ENCODE measurements at regions not wholly inside any gene's neighbourhood (a gene's known extent, or its start where the extent isn't known, plus 50 kb on each side); places are given as distances from the start of the nearest gene placed in this dataset.
A peak's percentile ranks its signal among the peaks of the same experiment; 100 is the strongest.
"Not testable (repeated sequence)": the region's sequence is repeated elsewhere in the genome, so short reads cannot be mapped to it uniquely, and the experiment has no call there.

DNA sequence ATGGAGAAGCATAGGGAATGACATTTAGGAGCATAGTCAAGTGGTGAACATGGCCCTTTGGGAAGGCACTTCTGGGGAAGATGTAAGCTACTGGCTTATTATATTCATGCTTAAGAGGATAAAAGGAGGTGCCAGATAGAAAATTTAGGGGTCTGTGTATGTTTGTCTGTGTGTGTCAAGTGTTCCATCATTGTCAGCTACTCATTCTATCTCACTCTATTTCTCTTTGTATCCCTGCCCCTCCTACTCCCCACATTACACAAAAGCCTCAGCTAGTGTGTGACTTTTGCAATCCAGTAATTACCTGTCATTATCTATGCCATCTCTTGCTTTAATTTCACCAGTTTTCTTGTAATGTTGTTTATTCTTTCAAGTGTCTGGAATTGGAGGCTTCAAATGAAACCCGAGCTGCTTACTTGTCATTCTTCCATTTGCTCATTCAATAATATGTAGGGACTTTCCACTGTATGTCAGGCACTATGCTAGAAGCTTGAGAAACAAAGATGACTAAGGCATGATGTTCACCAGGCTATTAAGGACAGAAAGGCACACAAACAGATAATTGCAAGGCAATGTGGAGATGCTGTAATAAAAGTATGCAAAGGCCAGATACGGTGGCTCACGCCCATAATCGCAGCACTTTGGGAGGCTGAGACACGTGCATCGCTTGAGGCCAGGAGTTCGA lies 229.8 kb upstream of the TEX13C start:
- DNase-seq = no peak

DNA sequence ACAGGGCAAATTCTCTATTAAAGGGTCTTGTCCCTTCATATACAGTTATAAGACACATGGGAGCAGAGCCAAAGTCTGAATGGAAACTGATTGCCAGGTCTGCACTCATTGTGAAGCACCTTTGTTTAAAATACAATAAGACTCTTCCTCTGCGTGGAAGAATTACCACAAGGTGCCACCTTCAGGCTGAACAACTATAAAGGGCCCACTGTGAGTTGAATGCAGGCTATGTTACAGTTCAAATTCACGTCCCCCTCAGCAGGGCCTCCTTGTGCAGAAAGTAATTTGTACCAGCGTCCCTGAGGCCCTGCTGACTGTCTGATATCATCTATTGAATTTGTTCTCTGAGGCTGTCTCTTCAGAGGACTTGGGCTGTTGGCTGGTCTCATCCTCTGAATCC lies 225.8 kb upstream of the TEX13C start:
- no peak for DNase-seq

DNA sequence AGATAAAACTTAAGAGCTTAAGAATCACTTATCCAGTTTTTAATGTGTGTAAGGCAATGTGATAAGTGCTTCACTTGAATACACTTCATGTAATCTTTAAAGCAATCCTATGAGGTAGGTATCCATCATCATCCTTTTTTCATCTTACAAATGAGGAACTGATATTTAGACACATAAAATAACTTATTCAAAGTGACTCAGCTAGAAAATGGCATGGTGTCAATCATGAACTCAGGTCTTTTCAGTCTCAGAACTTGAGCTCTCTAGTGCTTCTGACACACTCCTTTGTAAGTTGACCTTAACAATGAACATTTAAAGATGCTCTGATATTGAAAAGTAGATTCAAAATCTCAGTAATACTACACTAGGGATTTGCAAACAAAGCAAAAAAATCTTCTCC lies 224.8 kb upstream of the TEX13C start:
- no peak for DNase-seq

GRCh38 chrX:125096469-125096868 lies 223.2 kb upstream of the TEX13C start:
- DNase-seq = no peak

DNA sequence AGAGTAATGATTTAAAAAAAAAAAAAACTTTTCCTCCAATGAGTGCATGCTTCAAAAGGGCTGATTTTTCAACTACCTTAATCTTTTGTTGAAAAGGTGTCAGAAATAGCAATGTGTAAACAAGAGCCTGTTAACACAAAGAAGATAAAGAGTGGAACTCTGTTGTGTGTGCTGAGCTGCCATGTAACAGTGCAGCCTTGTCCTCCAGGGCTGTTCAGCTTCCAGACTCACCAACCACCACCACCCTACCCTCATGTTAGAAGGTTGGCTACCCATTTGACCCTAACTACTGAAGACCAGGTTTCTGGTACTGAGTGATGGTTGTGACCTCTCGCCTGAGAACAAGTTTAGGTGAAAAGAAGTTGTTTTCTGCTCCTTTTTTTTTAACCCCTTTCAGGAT lies 222.8 kb upstream of the TEX13C start:
- DNase-seq = no peak

- DNase-seq = no peak
Measured at GRCh38 chrX:125101971-125102755, 217.5 kb upstream of the TEX13C start.

DNA sequence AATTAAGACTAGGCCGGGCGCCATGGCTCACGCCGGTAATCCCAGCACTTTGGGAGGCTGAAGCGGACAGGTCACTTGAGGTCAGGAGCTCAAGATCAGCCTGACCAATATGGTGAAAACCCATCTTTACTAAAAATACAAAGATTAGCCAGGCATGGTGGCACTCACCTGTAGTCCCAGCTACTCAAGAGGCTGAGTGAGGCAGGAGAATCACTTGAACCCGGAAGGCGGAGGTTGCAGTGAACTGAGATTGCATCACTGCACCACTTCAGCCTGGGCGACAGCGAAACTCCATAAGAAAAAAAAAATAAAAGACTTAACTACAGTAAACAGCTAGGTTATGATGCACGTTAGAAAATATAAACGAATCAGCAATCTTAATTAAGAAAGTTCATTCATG lies 216.0 kb upstream of the TEX13C start:
- no peak for DNase-seq

DNA sequence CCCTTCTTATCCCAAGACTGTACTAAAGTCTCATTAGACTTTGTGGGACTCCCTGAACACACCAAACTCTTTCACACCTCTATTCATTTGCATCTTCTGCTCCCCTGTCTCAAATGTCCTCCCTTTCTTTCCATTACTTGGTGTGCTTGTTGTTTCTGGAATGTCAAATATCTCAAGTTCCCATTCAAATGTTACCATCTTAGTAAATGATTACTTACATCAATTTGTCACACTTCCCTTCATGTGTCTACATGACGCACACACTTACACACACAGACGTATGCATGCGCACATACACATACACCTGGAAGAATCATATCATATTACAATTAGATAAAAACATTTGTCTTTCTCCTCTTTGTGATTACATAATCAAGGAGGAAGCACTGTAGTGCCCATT lies 210.8 kb upstream of the TEX13C start:
- no peak for DNase-seq

- no peak for DNase-seq
Measured at GRCh38 chrX:125131164-125131563, 188.5 kb upstream of the TEX13C start.

DNA sequence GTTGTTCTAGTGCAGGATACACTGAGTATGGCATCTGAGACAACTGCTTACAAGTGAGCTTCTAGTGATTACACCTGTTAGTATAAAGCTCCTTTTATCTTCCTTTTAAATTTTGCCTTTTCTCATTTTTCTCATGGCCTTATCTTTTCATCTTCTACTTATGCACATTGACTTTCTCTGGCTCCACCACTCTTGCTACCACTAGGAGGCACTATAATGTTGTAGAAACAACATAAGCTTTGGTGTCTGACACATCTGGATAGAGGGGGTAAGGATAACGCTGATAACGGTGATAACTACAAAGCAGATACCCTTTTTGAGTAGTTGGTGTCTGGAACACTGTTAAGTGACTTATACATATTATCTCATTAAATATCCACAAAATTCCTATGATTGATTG lies 187.4 kb upstream of the TEX13C start:
- DNase-seq = peak; percentile 10

GRCh38 chrX:125137521-125137920 lies 182.2 kb upstream of the TEX13C start:
- DNase-seq = no peak

DNA sequence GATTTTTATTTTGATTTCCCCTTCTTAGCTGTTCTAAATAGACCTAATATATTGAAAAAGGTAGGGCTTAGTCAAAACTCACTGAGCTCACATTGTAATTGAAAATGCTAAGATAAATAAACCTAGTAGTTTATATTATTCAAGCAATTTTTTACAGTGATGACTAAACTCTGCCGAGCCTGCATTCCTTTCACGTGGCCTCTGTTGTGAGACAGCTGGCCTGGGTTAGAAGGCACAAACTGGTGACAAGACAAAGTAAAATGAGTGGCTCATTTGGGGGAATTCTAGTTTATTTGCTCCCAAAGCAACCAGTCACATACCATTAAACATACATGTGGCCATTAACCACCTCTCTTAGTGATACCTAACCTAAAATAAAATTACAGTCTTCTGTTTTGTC lies 169.4 kb upstream of the TEX13C start:
- no peak for DNase-seq

DNA sequence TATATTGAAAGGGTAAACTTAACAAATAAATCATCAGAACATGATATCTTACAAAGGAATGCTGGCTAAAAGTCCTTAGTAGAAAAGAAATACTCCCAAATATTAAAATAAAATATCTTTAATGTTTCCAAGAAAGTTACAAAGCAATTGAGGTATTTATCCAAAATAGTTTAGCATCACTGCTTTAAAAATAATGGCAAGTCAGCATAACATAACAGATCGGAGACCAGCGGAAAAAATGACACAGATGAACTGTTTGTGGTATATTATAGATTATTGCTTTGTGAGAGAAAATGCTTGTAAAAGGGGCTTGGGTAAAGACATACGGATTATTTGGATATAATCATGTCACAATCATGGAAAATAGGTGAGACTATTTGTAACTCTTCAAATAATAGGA lies 168.5 kb upstream of the TEX13C start:
- DNase-seq = no peak

- DNase-seq = no peak
Measured at GRCh38 chrX:125152011-125152410, 167.7 kb upstream of the TEX13C start.

DNA sequence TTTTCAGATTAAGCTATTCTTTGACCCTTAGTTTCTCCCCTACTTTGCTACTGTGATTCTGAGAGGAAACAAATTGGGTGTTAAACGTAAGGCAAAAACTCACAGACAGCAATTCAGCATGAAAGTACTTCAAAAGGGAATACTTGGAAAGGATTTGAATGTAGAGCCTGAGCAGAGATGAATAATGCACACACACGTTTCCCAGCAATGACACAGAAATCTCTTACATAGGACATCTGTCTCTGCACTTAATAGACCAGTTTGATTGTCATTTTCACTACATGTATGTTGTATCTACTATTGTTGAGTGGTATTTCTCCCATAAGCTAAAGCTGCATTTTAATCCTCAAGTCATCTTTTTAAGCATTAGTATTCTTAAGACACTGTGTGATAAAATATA lies 166.1 kb upstream of the TEX13C start:
- DNase-seq = no peak

- not testable (repeated sequence) for DNase-seq
Measured at GRCh38 chrX:125154288-125155257, 165.1 kb upstream of the TEX13C start.

- DNase-seq = not testable (repeated sequence)
Measured at GRCh38 chrX:125155296-125156033, 164.2 kb upstream of the TEX13C start.

- DNase-seq = no peak
Measured at GRCh38 chrX:125170459-125170858, 149.2 kb upstream of the TEX13C start.

DNA sequence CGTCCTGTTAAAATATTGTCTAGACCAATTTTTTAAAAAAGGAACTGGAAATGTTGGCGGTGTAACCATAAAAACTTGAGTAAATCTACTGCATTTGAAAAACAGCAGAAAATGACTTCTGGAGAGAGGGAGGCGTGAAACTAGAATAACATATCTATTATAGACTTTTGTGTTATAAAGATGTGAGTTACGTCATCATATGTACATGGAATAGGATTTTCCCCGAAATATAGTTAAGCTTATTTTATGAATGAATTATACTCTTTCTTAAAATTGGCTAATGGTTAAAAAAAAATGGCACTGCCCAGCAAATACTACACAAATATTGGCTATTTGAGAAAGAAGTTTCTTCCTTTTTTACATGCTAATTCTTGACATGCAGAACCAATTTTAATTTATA lies 147.1 kb upstream of the TEX13C start:
- DNase-seq = no peak

DNA sequence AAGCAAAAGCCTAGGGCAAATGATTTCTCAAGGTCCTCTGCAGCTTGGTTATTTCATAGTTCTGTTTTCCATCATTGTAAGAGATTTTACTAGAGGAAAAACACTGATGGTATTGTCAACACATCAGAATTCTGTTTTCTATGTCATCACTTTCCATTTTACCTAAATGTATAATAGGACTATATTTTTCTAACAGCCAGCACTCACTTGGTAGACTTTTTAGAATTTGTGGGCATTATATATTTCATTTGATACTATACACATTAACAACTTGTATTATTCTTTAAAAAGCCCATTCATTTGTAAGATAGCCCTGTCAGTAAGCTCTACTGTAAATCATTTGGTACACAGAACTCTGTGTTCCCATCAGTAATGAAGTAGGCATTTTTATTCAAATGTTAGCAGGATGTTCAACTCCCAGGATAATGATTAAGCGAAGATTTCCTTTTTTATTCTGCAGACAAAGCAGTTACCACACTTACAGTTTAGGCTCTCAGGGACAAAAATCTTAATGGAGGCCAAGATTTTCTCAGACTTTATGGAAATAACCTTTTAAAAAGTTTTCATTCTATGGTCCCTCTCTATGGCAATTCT lies 143.6 kb upstream of the TEX13C start:
- DNase-seq = no peak

DNA sequence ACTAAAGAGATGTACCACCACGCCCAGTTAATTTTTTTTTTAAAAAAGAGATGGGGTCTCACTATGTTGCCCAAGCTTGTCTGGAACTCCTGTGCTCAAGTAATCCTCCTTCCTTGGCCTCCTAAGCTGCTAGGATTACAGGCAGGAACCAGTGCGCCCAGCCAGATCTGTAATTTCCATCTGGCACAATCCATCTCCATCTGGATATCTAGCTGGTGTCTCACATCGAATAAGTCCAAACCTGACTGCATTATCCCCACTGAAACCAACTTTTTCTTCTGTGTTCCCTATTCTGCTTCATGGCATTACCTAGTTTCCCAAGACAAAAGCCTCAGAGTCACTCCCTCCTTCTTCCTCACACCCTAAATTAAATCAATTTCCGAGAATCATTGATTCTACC lies 125.8 kb upstream of the TEX13C start:
- no peak for DNase-seq

GRCh38 chrX:125198546-125198945 lies 121.1 kb upstream of the TEX13C start:
- no peak for DNase-seq
